PC-9 (cell line): ENCODE measurements at regions not wholly inside any gene's neighbourhood (a gene's known extent, or its start where the extent isn't known, plus 50 kb on each side); places are given as distances from the start of the nearest gene placed in this dataset.

Experiments
- BruUV-seq: library from RNA; stranded (reverse); fragments of 400-500 nt; replicated peaks from 2 replicates; lab custom pipeline; 2021; lab: Mats Ljungman, UMichigan
- CTCF ChIA-PET: fragments of 300-600 bp; sonication (Branson Sonifier 250); formaldehyde crosslinking; loops from one replicate; lab custom pipeline; 2022; ENCODE audit warnings: antibody characterized with exemption; lab: Charles Lee
- POLR2A ChIA-PET: fragments of 300-600 bp; sonication (Branson Sonifier 250); formaldehyde crosslinking; loops from one replicate; lab custom pipeline; 2022; ENCODE audit warnings: antibody characterized with exemption; ENCODE audit not compliant: unreplicated experiment; lab: Charles Lee
- DNase-seq, 2 experiments: peaks; one replicate each; pipeline versions ENCODE4 v3.0.0 to v3.0.0-alpha.2; 2015 to 2022; ENCODE audit warnings: mixed read lengths in 1 of 2
- H2AFZ ChIP-seq: fragments of 200-600 bp; sonication (generic); 2 replicates; pipeline ENCODE4 v1.8.1; 2017; ENCODE audit warnings: antibody characterized with exemption
- H3F3A ChIP-seq: fragments of 200-600 bp; sonication (generic); 2 replicates; pipeline ENCODE4 v1.8.1; 2017; ENCODE audit warnings: antibody characterized with exemption, mild to moderate bottlenecking, low read depth; ENCODE audit not compliant: insufficient read depth
- H3K27ac ChIP-seq: fragments of 200-600 bp; sonication (generic); 2 replicates; pipeline ENCODE4 v1.6.1; 2016; ENCODE audit warnings: mixed run types
- H3K27me3 ChIP-seq: fragments of 200-600 bp; sonication (generic); 2 replicates; pipeline ENCODE4 v1.6.1; 2016; ENCODE audit warnings: low read depth, mixed run types; ENCODE audit not compliant: insufficient read depth
- H3K36me3 ChIP-seq: fragments of 200-600 bp; sonication (generic); 2 replicates; pipeline ENCODE4 v1.6.1; 2016; ENCODE audit warnings: low read depth, mixed run types
- H3K4me1 ChIP-seq: fragments of 200-600 bp; sonication (generic); replicated peaks from 2 replicates; pipeline ENCODE4 v1.6.1; 2016; ENCODE audit warnings: mixed run types; ENCODE audit not compliant: insufficient read depth
- H3K4me2 ChIP-seq: fragments of 200-600 bp; sonication (generic); 2 replicates; pipeline ENCODE4 v1.6.1; 2017; ENCODE audit warnings: mixed run types
- H3K4me3 ChIP-seq: fragments of 200-600 bp; sonication (generic); 2 replicates; pipeline ENCODE4 v1.6.1; 2016; ENCODE audit warnings: mixed run types
- H3K79me2 ChIP-seq: fragments of 200-600 bp; sonication (generic); 2 replicates; pipeline ENCODE4 v1.6.1; 2017; ENCODE audit warnings: low read depth, mixed run types
- H3K9me2 ChIP-seq: fragments of 200-600 bp; sonication (generic); 2 replicates; pipeline ENCODE4 v1.8.1; 2017; ENCODE audit warnings: mild to moderate bottlenecking; ENCODE audit not compliant: insufficient read depth
- H3K9me3 ChIP-seq: fragments of 200-600 bp; sonication (generic); 2 replicates; pipeline ENCODE4 v1.8.1; 2016; ENCODE audit warnings: low read depth; ENCODE audit not compliant: insufficient read depth
- H4K20me1 ChIP-seq: fragments of 200-600 bp; sonication (generic); 2 replicates; pipeline ENCODE4 v1.8.1; 2017; ENCODE audit not compliant: insufficient read depth
- EZH2 ChIP-seq: fragments of 200-600 bp; sonication (generic); IDR thresholded peaks from 2 replicates; pipeline ENCODE4 v1.8.0; 2017; ENCODE audit warnings: antibody characterized with exemption, low read depth
- intact Hi-C: fragments of 100-400 bp; cut with micrococcal nuclease; formaldehyde crosslinking; loops from one replicate; pipeline ENCODE4 v1.10.0; 2022; ENCODE audit not compliant: unreplicated experiment
- TF ChIP-seq, protein P1 (sequence below): fragments of 200-600 bp; sonication (generic); conservative IDR thresholded peaks from 2 replicates; pipeline ENCODE4 v1.6.1; 2017; ENCODE audit warnings: mixed run types, antibody characterized with exemption, mild to moderate bottlenecking, moderate library complexity

DNA sequence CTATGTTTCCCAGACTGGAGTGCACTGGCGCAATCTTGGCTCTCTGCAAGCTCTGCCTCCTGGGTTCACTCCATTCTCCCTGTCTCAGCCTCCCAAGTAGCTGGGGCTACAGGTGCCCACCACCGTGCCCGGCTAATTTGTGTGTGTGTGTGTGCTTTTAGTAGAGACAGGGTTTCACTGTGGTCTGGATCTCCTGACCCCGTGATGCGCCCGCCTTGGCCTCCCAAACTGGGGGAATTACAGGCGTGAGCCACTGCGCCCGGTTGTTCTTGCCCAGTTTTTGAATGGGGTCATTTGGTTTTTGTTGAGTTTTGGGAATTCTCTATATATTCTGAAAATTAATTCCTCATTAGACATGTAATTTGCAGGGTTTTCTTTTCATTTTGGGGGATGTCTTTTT is 238.4 kb upstream of the PRR20A start:
- no peak for DNase-seq
- Histone ChIP-seq H3K27me3 (no peaks in the 10 kb centered on the region), H3K79me2 (no peaks in the 10 kb centered on the region), H3K4me2 (no peak overlapping the region), H3K9me3 (no peaks in the 10 kb centered on the region), H3K4me3 (no peak overlapping the region), H2AFZ (no peak overlapping the region), H4K20me1 (no peaks in the 10 kb centered on the region; the same call in 1 of the 2 replicates), H3K9me2 (no peaks in the 10 kb centered on the region), H3F3A (no peaks in the 10 kb centered on the region), H3K36me3 (no peaks in the 10 kb centered on the region), H3K4me1 (no peaks in the 10 kb centered on the region), H3K27ac (no peak overlapping the region)
- ChIA-PET POLR2A (no interaction called here), CTCF (no interaction called here)
- no TSS peak for BruUV-seq
- intact Hi-C loops = no loop called here
- TF ChIP-seq, protein P1, sequence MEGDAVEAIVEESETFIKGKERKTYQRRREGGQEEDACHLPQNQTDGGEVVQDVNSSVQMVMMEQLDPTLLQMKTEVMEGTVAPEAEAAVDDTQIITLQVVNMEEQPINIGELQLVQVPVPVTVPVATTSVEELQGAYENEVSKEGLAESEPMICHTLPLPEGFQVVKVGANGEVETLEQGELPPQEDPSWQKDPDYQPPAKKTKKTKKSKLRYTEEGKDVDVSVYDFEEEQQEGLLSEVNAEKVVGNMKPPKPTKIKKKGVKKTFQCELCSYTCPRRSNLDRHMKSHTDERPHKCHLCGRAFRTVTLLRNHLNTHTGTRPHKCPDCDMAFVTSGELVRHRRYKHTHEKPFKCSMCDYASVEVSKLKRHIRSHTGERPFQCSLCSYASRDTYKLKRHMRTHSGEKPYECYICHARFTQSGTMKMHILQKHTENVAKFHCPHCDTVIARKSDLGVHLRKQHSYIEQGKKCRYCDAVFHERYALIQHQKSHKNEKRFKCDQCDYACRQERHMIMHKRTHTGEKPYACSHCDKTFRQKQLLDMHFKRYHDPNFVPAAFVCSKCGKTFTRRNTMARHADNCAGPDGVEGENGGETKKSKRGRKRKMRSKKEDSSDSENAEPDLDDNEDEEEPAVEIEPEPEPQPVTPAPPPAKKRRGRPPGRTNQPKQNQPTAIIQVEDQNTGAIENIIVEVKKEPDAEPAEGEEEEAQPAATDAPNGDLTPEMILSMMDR = no peak
- no peak for TF ChIP-seq EZH2

DNA sequence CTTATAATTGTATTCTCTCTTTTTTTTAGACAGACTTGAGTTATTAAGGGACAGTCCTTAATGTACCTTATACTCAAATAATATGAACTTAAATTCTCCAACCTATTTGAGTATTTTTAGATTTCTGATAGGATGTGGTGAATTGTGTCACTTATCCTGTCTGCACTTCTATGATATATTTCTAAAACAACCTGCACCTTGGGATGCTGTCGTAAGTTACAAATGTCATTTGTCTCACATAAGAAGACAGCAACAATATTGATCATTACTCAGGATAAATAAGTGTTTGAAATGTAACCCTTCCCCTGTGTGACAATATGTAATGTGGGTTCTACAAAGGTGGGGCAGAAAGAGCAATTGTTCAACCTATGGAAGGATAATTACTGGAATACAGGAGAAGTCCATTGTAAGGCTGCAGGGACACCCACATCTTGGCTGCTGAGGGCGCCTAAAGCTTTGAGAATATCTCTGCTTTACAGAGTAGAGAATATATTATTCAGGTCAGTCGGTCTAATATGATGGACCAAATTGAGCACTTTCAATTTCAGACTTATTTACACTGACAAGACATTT is 236.9 kb upstream of the PRR20A start:
- no peaks in the 10 kb centered on the region; the same call in 1 of the 2 replicates for H4K20me1 ChIP-seq
- TF ChIP-seq, protein P1 = no peak
- no peak for TF ChIP-seq EZH2
- H3K4me3 ChIP-seq = no peak overlapping the region
- no peaks in the 10 kb centered on the region for H3K4me1 ChIP-seq
- H3K79me2 ChIP-seq = no peaks in the 10 kb centered on the region
- no peaks in the 10 kb centered on the region for H3K9me3 ChIP-seq
- H3F3A ChIP-seq = no peaks in the 10 kb centered on the region
- intact Hi-C loops = no loop called here
- no peak overlapping the region for H3K27ac ChIP-seq
- no peaks in the 10 kb centered on the region for H3K9me2 ChIP-seq
- peak overlapping the region; percentile 58; the same call in 1 of the 2 replicates for H2AFZ ChIP-seq
- H3K4me2 ChIP-seq = no peak overlapping the region
- ChIA-PET CTCF (no interaction called here), POLR2A (no interaction called here)
- DNase-seq = no peak
- no peaks in the 10 kb centered on the region for H3K36me3 ChIP-seq
- no TSS peak for BruUV-seq
- no peaks in the 10 kb centered on the region for H3K27me3 ChIP-seq

DNA sequence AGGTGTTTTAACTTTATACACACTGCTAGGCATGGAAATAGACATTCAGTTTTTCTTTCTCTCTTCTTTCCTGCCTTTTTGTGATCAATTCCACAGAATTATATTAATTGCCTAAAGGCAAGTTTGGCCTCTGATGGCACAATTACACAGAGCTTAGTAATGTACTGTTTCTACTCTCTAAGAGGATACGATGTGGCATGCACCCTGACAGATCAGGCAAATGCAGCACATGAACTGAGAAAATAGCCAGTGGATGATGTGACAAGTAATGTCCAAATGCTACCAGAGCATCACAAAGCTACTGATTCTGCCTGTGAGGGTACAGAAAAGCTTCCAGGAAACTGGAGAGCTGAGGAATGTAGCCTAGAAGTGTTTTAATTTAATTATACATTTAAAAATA is 233.8 kb upstream of the PRR20A start:
- Histone ChIP-seq H2AFZ (no peak overlapping the region), H3K4me1 (no peaks in the 10 kb centered on the region), H3F3A (no peaks in the 10 kb centered on the region), H3K27ac (no peak overlapping the region), H3K9me3 (no peaks in the 10 kb centered on the region), H3K9me2 (no peaks in the 10 kb centered on the region), H3K4me2 (no peak overlapping the region), H3K79me2 (no peaks in the 10 kb centered on the region), H3K36me3 (no peaks in the 10 kb centered on the region), H4K20me1 (no peaks in the 10 kb centered on the region; the same call in 1 of the 2 replicates), H3K27me3 (no peaks in the 10 kb centered on the region), H3K4me3 (no peak overlapping the region)
- intact Hi-C loops = no loop called here
- no peak for TF ChIP-seq EZH2
- TF ChIP-seq, protein P1 = no peak
- CTCF ChIA-PET = no interaction called here
- POLR2A ChIA-PET = no interaction called here
- no TSS peak for BruUV-seq
- no peak for DNase-seq
